ENCODE measurements at regions not wholly inside any gene's neighbourhood (a gene's known extent, or its start where the extent isn't known, plus 50 kb on each side); places are given as distances from the start of the nearest gene placed in this dataset.

GRCh38 chr9:107737987-107738743 lies 248.6 kb upstream of the KLF4 start:
- H3K4me1 Mint-ChIP-seq: no peaks in the 10 kb centered on the region
- H3K4me3 Mint-ChIP-seq: no peak overlapping the region
- H3K36me3 Mint-ChIP-seq (ENCODE audit: low read depth): no peaks in the 10 kb centered on the region
- no peaks in the 10 kb centered on the region for H3K9me3 Mint-ChIP-seq
- no peak for TF ChIP-seq CTCF (conservative IDR thresholded peaks at IDR 0.05)
- no peak for DNase-seq (ENCODE audit: low read depth, low spot score)
- H3K27me3 Mint-ChIP-seq (ENCODE audit: low read depth): no peaks in the 10 kb centered on the region
- H3K27ac Mint-ChIP-seq (ENCODE audit: unreplicated experiment): no peak overlapping the region

GRCh38 chr9:107737610-107737986 lies 248.0 kb upstream of the KLF4 start:
- H3K9me3 Mint-ChIP-seq: no peaks in the 10 kb centered on the region
- H3K27me3 Mint-ChIP-seq (ENCODE audit: low read depth): no peaks in the 10 kb centered on the region
- H3K4me3 Mint-ChIP-seq: no peak overlapping the region
- no peak for DNase-seq (ENCODE audit: low read depth, low spot score)
- no peaks in the 10 kb centered on the region for H3K4me1 Mint-ChIP-seq
- H3K27ac Mint-ChIP-seq (ENCODE audit: unreplicated experiment): no peak overlapping the region
- no peak for TF ChIP-seq CTCF (conservative IDR thresholded peaks at IDR 0.05)
- no peaks in the 10 kb centered on the region for H3K36me3 Mint-ChIP-seq (ENCODE audit: low read depth)

- H3K4me3 Mint-ChIP-seq: no peak overlapping the region
- H3K4me1 Mint-ChIP-seq: no peaks in the 10 kb centered on the region
- no peaks in the 10 kb centered on the region for H3K27me3 Mint-ChIP-seq (ENCODE audit: low read depth)
- no peak for DNase-seq (ENCODE audit: low read depth, low spot score)
- H3K9me3 Mint-ChIP-seq: no peaks in the 10 kb centered on the region
- H3K36me3 Mint-ChIP-seq (ENCODE audit: low read depth): no peaks in the 10 kb centered on the region
- peak overlapping the region; percentile 46 for H3K27ac Mint-ChIP-seq (ENCODE audit: unreplicated experiment)
- TF ChIP-seq CTCF (conservative IDR thresholded peaks at IDR 0.05): no peak
Measured at GRCh38 chr9:107735821-107736220, 246.3 kb upstream of the KLF4 start.

- TF ChIP-seq CTCF (conservative IDR thresholded peaks at IDR 0.05): no peak
- Mint-ChIP-seq H3K27ac (ENCODE audit: unreplicated experiment) (peak overlapping the region; percentile 59), H3K4me1 (no peaks in the 10 kb centered on the region), H3K9me3 (no peaks in the 10 kb centered on the region), H3K4me3 (no peak overlapping the region), H3K27me3 (ENCODE audit: low read depth) (no peaks in the 10 kb centered on the region), H3K36me3 (ENCODE audit: low read depth) (no peaks in the 10 kb centered on the region)
- no peak for DNase-seq (ENCODE audit: low read depth, low spot score)
Measured at GRCh38 chr9:107734256-107735013, 244.9 kb upstream of the KLF4 start.

- Mint-ChIP-seq H3K27me3 (ENCODE audit: low read depth) (no peaks in the 10 kb centered on the region), H3K9me3 (no peaks in the 10 kb centered on the region), H3K4me1 (no peaks in the 10 kb centered on the region), H3K36me3 (ENCODE audit: low read depth) (no peaks in the 10 kb centered on the region), H3K4me3 (no peak overlapping the region), H3K27ac (ENCODE audit: unreplicated experiment) (no peak overlapping the region)
- DNase-seq (ENCODE audit: low read depth, low spot score): no peak
- TF ChIP-seq CTCF (conservative IDR thresholded peaks at IDR 0.05): no peak
Measured at GRCh38 chr9:107733523-107733894, 243.9 kb upstream of the KLF4 start.

Data from neural crest cell (in vitro differentiated cells).